NCI-H345 treated with DMSO at 0.1 percent for 48 hours (cell line): ENCODE measurements at regions not wholly inside any gene's neighbourhood (a gene's known extent, or its start where the extent isn't known, plus 50 kb on each side); places are given as distances from the start of the nearest gene placed in this dataset.
"Not testable (repeated sequence)": the region's sequence is repeated elsewhere in the genome, so short reads cannot be mapped to it uniquely, and the experiment has no call there.

Experiments
- DNase-seq: peaks from one replicate; lab custom pipeline; 2025; ENCODE audit not compliant: unreplicated experiment; lab: John Stamatoyannopoulos, UW

DNA sequence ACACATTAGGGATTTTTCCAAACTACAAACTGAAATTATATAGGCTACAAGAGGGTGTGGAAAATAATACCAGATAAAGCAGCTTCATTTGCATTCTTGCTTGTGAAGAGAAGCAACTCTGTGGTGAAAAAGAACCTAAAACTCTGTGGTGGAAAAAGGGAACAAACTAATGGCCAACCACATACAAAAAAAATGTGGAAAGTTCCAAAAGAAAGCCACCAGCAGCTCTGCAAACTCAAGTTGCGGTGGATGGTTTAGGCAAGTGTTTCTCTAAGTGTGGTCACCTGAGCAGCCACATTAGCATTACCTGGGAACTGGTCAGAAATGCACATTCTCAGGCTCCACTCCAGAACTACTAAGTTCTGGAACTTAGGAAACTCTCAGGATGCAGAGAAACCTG is 586.4 kb downstream of the ACTL7B start:
- DNase-seq: no peak

- no peak for DNase-seq
Measured at GRCh38 chr9:108265065-108265464, 590.7 kb downstream of the ACTL7B start.

DNA sequence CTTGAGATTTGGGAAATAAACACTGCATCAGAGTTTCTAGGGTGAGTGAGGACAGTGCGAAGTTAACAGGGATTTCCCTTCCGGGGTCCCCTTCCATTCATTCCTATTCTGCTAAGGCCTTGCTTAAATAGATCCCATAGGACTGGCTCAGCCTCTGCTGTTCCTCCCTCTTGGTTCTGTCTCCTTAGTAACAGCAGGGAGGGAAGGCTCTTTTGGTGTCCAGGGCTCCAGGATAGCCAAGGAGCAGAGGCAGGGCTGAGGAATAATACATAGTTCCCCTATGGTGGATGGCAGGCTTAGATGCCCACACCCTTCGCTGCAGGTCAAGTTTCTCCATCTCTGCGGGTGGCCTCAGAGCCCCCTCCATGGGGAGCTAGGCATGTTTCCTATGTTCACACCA is 591.7 kb downstream of the ACTL7B start:
- no peak for DNase-seq

DNA sequence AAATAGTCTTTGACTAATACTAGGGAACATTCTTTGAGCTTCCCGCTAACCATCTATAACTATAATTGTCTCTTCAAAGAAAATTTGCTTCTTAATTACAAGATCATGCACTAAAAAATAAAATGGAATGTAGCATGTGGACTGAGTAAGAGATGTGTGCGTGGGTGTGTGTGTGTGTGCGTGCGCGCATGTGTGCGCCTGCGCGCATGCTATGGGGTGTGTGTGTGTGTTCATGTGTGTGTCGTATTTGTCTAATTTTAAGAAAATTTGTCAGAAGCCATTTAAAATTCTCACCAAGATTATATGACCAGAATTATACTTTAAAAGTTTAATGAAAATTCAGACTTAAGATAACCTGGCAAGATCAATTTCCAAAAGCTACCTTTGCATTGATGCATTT is 593.0 kb downstream of the ACTL7B start:
- no peak for DNase-seq

- no peak for DNase-seq
Measured at GRCh38 chr9:108259917-108260675, 595.7 kb downstream of the ACTL7B start.

GRCh38 chr9:108258640-108259039 is 597.1 kb downstream of the ACTL7B start:
- DNase-seq: no peak

DNA sequence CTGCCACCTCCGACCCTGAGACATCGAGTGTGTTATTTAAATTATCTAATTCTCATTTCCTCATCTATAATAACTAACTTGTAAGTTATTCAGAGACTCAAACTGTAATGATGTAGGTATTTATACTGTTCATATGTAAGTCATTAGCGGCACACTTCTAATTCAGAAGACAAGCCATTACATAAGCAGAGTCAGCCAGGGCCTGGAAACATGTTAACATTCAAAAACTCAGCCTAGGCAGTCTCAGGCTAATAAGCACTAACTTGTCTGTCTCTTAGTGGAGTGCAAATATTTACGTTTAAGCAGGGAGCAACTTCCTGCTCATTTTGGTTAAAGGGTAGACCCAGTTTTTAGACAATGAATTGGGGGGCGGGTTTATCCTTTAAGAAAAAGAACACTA is 598.4 kb downstream of the ACTL7B start:
- no peak for DNase-seq

GRCh38 chr9:108254236-108254635 is 601.5 kb downstream of the ACTL7B start:
- DNase-seq: no peak

- DNase-seq: not testable (repeated sequence)
Measured at GRCh38 chr9:108247391-108247790, 608.4 kb downstream of the ACTL7B start.

- no peak for DNase-seq
Measured at GRCh38 chr9:108245901-108246300, 609.9 kb downstream of the ACTL7B start.

- DNase-seq: no peak
Measured at GRCh38 chr9:108245331-108245730, 610.5 kb downstream of the ACTL7B start.

- no peak for DNase-seq
Measured at GRCh38 chr9:108244686-108245085, 611.1 kb downstream of the ACTL7B start.

- DNase-seq: no peak
Measured at GRCh38 chr9:108241384-108242073, 614.3 kb downstream of the ACTL7B start.

- DNase-seq: no peak
Measured at GRCh38 chr9:108239696-108240321, 616.0 kb downstream of the ACTL7B start.

- no peak for DNase-seq
Measured at GRCh38 chr9:108235609-108236008, 620.2 kb downstream of the ACTL7B start.

GRCh38 chr9:108234811-108235210 is 621.0 kb downstream of the ACTL7B start:
- no peak for DNase-seq

DNA sequence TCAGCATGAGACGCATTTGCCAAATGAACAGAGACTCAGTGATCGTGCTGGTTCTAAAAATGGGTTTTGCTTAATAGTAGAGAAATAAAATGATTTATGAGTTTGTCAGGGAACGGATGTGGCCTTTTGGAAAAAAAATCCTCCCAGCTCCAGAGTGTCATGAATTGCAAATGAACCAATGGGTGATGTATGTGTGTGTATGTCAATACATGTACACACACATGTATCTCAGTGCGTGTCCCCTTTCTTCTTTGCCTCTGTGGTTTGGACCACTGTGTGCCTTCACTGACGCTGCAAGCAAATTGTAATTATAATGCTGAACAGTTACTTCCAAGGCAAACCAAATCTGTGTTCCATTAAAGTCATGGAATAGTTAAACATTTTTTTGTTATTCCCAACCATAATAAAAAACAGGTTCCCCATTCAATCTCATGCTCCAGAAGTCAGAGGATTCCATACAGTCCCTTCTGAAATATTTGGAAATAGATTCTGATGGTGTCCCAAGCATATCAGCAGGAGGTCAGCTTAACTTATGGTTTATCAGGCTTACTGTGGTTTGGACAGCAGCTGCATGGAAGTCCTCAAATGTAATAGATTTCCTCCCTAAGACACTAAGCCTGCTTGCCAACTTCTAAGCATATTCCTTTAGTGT is 630.5 kb downstream of the ACTL7B start:
- DNase-seq: no peak

DNA sequence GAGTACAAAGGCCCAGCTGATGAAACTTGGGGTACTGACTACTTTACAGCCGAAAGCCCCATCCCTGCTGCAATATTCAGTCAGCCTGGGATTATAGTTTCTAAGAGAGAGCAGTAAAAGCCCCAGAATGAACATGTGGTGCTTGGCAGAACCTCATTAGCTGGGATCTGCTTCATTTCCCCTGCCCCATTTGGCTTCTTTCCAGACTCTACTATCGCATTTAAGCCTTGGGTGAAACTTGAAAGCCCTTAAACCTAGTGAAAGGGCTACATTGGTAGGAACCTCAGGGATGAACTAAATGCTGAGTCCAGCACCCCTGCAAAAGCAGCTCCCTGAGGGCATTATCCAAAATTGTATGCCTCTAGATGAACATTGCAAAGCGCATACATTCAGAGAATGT is 631.1 kb downstream of the ACTL7B start:
- DNase-seq: no peak

DNA sequence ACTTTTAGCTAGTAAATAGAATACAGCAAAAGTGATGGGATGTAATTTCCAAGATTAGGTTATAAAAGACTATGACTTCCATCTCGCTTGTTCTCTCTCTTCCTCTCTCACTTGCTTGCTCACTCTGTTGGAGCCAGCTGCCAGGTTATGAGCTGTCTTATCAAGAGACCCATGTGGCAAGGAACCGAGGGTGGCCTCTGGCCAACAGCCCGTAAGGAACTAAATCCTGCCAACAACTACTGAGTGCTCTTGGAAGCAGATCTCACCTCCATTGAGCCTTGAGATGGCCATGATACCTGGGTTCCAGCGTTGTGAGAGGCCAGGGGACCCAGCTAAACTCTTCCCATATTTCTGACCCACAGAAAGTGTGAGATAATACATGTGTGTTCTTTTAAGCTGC is 636.1 kb downstream of the ACTL7B start:
- no peak for DNase-seq

DNA sequence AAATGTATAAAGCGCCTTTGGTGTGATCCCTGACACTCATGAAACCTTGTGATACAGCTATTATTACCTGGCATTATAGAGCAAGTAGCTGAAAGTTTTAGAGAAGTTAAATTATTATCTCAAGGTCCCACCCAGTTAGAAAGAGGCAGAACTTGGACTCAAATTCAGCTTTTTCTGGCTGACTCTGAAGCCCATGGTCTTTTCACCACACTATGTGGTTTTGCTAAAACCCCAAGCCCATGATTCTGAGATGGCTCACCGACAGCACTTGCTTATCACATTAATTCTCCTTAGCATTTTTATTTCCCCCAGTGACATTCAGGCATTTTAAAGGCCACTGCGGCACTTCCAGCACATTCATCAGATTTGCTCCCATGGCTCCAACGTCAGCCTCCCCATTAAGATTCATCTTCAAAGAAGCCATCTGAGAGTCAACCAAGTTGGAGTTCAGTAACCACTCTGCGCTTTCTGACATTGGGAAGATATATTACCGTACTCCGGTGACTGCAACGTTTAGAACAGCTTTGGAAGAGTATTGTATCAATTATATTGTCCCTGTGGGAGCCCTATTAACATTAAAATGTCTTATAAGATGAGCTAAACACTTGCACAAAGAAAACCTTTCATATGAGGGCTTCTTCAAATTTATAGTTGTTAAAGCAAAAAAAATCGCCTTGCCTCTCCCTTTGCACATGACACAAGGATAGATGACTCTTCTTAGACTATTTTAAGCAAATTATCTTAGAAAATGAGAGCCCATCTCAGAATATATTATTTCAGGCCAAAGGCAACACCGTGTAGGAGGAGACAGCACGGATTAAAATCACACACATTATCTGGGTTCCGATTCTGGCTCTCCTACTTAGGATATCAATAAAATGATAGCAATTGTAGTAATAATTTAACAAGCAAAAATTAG is 638.1 kb downstream of the ACTL7B start:
- DNase-seq: no peak

DNA sequence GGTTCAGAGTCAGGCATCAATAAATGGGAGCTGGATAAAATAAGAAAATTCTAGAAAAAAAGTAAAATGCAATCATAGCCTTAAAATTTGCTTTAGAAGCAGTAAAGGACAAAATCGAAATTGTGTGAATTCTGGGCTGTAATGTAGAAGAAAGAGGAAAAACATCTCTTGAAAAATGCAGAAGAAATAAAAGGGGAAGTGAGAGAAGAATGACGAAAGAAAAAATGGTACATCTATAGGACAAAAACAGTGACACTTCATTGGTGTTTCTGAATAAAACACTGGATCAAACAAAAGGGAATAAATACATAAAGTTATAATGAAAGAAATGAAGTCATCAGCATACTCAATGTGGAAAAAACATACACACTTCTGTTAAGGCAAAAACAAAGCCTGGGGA is 642.3 kb downstream of the ACTL7B start:
- DNase-seq: no peak
